Uterus (tissue), 2 donors: ENCODE measurements at regions not wholly inside any gene's neighbourhood (a gene's known extent, or its start where the extent isn't known, plus 50 kb on each side); places are given as distances from the start of the nearest gene placed in this dataset.

ENCODE experiments used
- POLR2A ChIP-seq, 2 donors: fragments of 450-650 bp; IDR thresholded peaks; one replicate each; pipeline ENCODE4 v1.6.1; 2016; ENCODE audit warnings: antibody characterized with exemption in 2 of 2, mild to moderate bottlenecking in 1 of 2, moderate library complexity in 1 of 2
- TF ChIP-seq, protein P1 (sequence below), 4 experiments: fragments of 200-600 bp in 2 of 4; fragments of 450-650 bp in 2 of 4; sonication (generic) in 2 of 4; IDR thresholded peaks; one replicate each; pipeline ENCODE4 v1.5.1; 2016 to 2019; ENCODE audit warnings: antibody characterized with exemption in 4 of 4, mild to moderate bottlenecking in 2 of 4, moderate library complexity in 1 of 4

DNA sequence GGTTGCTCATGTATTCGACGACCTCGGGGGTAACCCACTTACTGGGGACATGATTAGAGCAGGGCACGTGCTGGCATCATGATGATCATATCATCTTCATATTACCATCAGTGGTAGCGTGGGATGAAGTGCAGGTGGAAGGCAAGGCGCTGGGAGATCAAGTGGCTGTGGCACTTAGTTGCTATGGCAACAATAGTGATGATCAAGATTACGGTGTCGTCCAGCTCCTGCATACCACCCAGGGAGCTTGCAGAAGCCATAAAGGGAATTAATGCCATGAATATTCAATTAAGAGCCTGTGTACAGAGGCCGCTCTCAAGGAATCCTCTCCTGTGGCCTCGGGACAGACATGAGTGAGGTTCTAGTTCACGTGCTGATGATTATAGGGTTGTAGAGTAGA lies 237.2 kb upstream of the COPS8 start:
- TF ChIP-seq, protein P1, sequence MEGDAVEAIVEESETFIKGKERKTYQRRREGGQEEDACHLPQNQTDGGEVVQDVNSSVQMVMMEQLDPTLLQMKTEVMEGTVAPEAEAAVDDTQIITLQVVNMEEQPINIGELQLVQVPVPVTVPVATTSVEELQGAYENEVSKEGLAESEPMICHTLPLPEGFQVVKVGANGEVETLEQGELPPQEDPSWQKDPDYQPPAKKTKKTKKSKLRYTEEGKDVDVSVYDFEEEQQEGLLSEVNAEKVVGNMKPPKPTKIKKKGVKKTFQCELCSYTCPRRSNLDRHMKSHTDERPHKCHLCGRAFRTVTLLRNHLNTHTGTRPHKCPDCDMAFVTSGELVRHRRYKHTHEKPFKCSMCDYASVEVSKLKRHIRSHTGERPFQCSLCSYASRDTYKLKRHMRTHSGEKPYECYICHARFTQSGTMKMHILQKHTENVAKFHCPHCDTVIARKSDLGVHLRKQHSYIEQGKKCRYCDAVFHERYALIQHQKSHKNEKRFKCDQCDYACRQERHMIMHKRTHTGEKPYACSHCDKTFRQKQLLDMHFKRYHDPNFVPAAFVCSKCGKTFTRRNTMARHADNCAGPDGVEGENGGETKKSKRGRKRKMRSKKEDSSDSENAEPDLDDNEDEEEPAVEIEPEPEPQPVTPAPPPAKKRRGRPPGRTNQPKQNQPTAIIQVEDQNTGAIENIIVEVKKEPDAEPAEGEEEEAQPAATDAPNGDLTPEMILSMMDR (IDR thresholded peaks at IDR 0.05) = no peak
- no peak for TF ChIP-seq POLR2A (IDR thresholded peaks at IDR 0.05)
